ENCODE measurements at regions not wholly inside any gene's neighbourhood (a gene's known extent, or its start where the extent isn't known, plus 50 kb on each side); places are given as distances from the start of the nearest gene placed in this dataset.

DNA sequence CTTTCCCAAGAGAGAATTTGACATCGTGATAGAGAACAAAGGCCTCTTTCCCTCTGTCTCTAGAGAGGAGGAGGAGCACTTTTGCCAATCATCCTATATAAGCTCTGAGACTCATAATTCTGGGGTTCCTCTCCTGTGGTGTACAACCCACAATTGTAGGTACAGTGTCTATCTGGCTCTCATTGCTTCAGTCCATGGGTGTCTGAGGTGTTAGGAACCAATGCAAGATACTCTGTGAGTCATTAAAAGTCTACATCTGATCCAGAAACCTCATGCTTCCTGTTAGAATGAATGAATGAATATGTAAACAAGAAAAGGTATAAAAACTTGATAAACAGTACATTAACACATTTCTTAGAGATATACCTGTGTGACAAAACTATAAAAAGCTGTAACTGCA is 356.7 kb downstream of the QKI start:
- no peak for TF ChIP-seq CTCF (IDR thresholded peaks at IDR 0.05; ENCODE audit: control insufficient read depth, insufficient read depth, low read depth, low read length, missing control alignments)
- no peak overlapping the region for H3K4me3 ChIP-seq (ENCODE audit: control insufficient read depth, low read depth, low read length)
- no peak for DNase-seq (ENCODE audit: low read depth)

DNA sequence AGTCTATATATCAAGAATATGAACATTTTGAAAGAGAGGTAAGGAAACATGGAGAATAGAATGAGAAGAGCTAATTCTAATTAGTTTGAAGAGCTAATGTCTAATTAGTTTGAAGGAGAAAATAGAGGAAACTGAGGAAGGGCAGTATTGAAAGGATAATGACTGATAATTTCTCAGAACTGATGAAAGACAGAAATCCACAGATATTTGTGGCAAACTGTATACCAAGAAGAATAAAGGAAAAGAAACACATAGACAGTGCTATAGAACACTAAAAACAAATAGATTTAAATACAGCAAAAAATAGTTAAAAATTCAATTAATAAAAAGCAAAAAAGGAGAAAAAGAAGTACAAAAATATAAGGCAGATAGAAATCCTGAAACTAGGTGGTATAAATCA is 354.4 kb downstream of the QKI start:
- TF ChIP-seq CTCF (IDR thresholded peaks at IDR 0.05; ENCODE audit: control insufficient read depth, insufficient read depth, low read depth, low read length, missing control alignments): no peak
- no peak for DNase-seq (ENCODE audit: low read depth)
- H3K4me3 ChIP-seq (ENCODE audit: control insufficient read depth, low read depth, low read length): no peak overlapping the region

- DNase-seq (ENCODE audit: low read depth): no peak
- H3K4me3 ChIP-seq (ENCODE audit: control insufficient read depth, low read depth, low read length): no peak overlapping the region
- no peak for TF ChIP-seq CTCF (IDR thresholded peaks at IDR 0.05; ENCODE audit: control insufficient read depth, insufficient read depth, low read depth, low read length, missing control alignments)
These were observed 352.4 kb downstream of the QKI start for GRCh38 chr6:163766936-163767335.

DNA sequence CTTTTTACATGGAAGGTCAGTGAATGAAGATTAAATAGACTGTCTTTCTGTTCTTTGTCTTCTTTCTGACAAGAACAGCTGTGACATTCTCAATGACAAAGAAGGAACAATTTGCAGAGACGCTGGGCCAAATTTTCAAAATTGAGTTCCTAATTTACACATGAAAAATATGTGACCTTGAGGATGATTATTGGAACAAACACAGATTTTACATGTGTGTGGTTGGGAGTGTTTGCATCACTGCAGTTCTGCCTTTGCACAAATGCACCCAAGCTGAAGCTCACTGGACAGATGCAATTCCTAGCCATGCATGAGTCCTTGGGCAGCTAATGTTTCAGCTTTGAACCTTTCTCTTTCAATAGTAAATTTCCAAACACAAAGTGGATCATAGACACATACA is 350.8 kb downstream of the QKI start:
- no peak for TF ChIP-seq CTCF (IDR thresholded peaks at IDR 0.05; ENCODE audit: control insufficient read depth, insufficient read depth, low read depth, low read length, missing control alignments)
- H3K4me3 ChIP-seq (ENCODE audit: control insufficient read depth, low read depth, low read length): no peak overlapping the region
- no peak for DNase-seq (ENCODE audit: low read depth)

DNA sequence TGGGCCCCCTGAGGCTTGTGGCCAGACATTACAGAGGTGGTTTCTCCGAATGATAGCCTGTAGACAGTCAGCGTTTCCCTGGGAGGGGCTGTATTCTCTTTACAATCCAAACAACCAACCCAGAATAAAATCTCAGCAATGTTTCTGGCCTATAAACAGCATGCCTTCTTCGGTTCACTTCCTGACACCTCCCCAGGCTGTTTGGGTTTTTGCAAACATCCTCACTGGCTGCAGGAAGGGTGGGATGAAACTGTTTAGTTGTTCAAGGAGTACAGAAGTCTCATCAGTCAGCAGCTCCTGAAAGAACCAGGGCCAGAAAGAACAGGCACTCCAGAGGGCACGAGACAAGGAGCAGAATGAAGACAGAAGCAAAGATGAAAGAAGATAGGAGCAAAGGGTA is 350.0 kb downstream of the QKI start:
- no peak for DNase-seq (ENCODE audit: low read depth)
- H3K4me3 ChIP-seq (ENCODE audit: control insufficient read depth, low read depth, low read length): no peak overlapping the region
- TF ChIP-seq CTCF (IDR thresholded peaks at IDR 0.05; ENCODE audit: control insufficient read depth, insufficient read depth, low read depth, low read length, missing control alignments): no peak

GRCh38 chr6:163761481-163761880 is 347.0 kb downstream of the QKI start:
- no peak for TF ChIP-seq CTCF (IDR thresholded peaks at IDR 0.05; ENCODE audit: control insufficient read depth, insufficient read depth, low read depth, low read length, missing control alignments)
- H3K4me3 ChIP-seq (ENCODE audit: control insufficient read depth, low read depth, low read length): no peak overlapping the region
- no peak for DNase-seq (ENCODE audit: low read depth)

- no peak overlapping the region for H3K4me3 ChIP-seq (ENCODE audit: control insufficient read depth, low read depth, low read length)
- no peak for DNase-seq (ENCODE audit: low read depth)
- no peak for TF ChIP-seq CTCF (IDR thresholded peaks at IDR 0.05; ENCODE audit: control insufficient read depth, insufficient read depth, low read depth, low read length, missing control alignments)
These were observed 346.3 kb downstream of the QKI start for GRCh38 chr6:163760860-163761259.

Measured in AG09309 (cell line).